MCF 10A (cell line): ENCODE measurements at regions not wholly inside any gene's neighbourhood (a gene's known extent, or its start where the extent isn't known, plus 50 kb on each side); places are given as distances from the start of the nearest gene placed in this dataset.

Experiments
- BruUV-seq: library from RNA; stranded (reverse); fragments of 400-500 nt; replicated peaks from 2 replicates; lab custom pipeline; 2021; lab: Mats Ljungman, UMichigan
- CTCF ChIA-PET: fragments of 300-600 bp; sonication (Branson Sonifier 250); formaldehyde crosslinking; extraction: SDS; loops from one replicate; lab custom pipeline; 2021; ENCODE audit warnings: antibody characterized with exemption, inconsistent platforms; lab: Yijun Ruan, JAX
- POLR2A ChIA-PET: fragments of 300-600, 350-650 bp; sonication (Branson Sonifier 250); formaldehyde crosslinking; extraction: SDS; loops from one replicate; lab custom pipeline; 2020; ENCODE audit warnings: antibody characterized with exemption, inconsistent platforms; lab: Yijun Ruan, JAX
- DNase-seq: peaks from one replicate; pipeline ENCODE4 v3.0.0-alpha.2; 2018; ENCODE audit not compliant: unreplicated experiment
- H3K27ac Mint-ChIP-seq: one replicate; pipeline ENCODE4 v1.8.0; 2022; ENCODE audit warnings: mild to moderate bottlenecking, low read depth, mixed read lengths; ENCODE audit not compliant: unreplicated experiment
- H3K27me3 Mint-ChIP-seq: one replicate; pipeline ENCODE4 v1.8.0; 2022; ENCODE audit warnings: mixed read lengths; ENCODE audit not compliant: insufficient read depth, unreplicated experiment
- H3K36me3 Mint-ChIP-seq: one replicate; pipeline ENCODE4 v1.8.0; 2022; ENCODE audit warnings: mild to moderate bottlenecking, moderate library complexity, mixed read lengths; ENCODE audit not compliant: insufficient read depth, unreplicated experiment
- H3K4me1 Mint-ChIP-seq: one replicate; pipeline ENCODE4 v1.8.0; 2022; ENCODE audit warnings: mixed read lengths; ENCODE audit not compliant: insufficient read depth, unreplicated experiment
- H3K4me3 Mint-ChIP-seq: one replicate; pipeline ENCODE4 v1.8.0; 2022; ENCODE audit warnings: mild to moderate bottlenecking, moderate library complexity, mixed read lengths; ENCODE audit not compliant: unreplicated experiment
- H3K9me3 Mint-ChIP-seq: one replicate; pipeline ENCODE4 v1.8.0; 2022; ENCODE audit warnings: mixed read lengths; ENCODE audit not compliant: unreplicated experiment
- intact Hi-C: fragments of 100-400 bp; cut with micrococcal nuclease; formaldehyde crosslinking; loops from 2 replicates; pipeline ENCODE4 v1.14.1; 2022
- TF ChIP-seq, protein P1 (sequence below): fragments of 200-600 bp; IDR thresholded peaks from one replicate; pipeline ENCODE4 v1.8.0; 2022; ENCODE audit warnings: antibody characterized with exemption, mild to moderate bottlenecking; ENCODE audit not compliant: unreplicated experiment

DNA sequence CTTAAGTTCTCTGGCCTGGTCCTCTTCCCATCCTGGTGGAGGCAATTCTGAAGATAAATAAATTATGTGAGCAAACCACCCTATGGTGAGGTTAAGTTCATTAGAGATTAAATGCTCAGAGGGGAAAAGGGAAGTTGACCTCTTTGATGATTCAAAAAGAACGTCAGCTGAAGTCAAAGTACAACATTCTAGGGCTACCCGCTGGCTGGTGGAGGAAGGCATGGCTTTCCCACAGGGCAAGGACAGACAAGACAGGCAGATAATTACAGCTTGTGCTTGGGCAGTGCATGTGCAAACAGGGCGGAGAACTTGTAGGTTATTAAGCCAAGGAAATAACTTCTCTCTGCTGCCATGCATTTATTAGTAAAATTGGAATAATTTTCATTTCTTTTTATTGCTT is 91.0 kb upstream of the SLC24A3 start:
- Mint-ChIP-seq H3K36me3 (no peaks in the 10 kb centered on the region), H3K9me3 (peaks cover 29% of the 10 kb centered on the region), H3K27ac (no peak overlapping the region), H3K4me1 (no peaks in the 10 kb centered on the region), H3K4me3 (no peak overlapping the region), H3K27me3 (no peaks in the 10 kb centered on the region)
- no TSS peak for BruUV-seq
- intact Hi-C loops = no loop called here
- no peak for DNase-seq
- POLR2A ChIA-PET = no interaction called here
- CTCF ChIA-PET = no interaction called here
- TF ChIP-seq, protein P1, sequence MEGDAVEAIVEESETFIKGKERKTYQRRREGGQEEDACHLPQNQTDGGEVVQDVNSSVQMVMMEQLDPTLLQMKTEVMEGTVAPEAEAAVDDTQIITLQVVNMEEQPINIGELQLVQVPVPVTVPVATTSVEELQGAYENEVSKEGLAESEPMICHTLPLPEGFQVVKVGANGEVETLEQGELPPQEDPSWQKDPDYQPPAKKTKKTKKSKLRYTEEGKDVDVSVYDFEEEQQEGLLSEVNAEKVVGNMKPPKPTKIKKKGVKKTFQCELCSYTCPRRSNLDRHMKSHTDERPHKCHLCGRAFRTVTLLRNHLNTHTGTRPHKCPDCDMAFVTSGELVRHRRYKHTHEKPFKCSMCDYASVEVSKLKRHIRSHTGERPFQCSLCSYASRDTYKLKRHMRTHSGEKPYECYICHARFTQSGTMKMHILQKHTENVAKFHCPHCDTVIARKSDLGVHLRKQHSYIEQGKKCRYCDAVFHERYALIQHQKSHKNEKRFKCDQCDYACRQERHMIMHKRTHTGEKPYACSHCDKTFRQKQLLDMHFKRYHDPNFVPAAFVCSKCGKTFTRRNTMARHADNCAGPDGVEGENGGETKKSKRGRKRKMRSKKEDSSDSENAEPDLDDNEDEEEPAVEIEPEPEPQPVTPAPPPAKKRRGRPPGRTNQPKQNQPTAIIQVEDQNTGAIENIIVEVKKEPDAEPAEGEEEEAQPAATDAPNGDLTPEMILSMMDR = no peak

DNA sequence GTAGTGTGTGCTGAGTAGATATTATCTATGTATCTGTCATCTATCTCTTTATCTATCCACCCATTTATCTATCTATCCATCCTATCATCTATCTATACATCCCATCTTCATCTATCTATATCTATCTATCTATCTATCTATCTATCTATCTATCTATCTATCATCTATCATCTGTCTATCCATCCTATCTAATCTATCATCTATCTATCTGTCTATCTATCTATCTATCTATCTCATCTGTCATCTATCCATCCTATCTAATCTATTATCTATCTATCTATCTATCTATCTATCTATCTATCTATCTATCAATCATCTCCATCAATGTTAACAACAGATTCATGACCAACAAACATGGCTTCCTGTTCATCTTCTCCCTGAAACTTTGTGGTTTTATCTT is 90.5 kb upstream of the SLC24A3 start:
- H3K27me3 Mint-ChIP-seq = no peaks in the 10 kb centered on the region
- H3K9me3 Mint-ChIP-seq = peaks cover 25% of the 10 kb centered on the region
- BruUV-seq = no TSS peak
- H3K36me3 Mint-ChIP-seq = no peaks in the 10 kb centered on the region
- ChIA-PET POLR2A (no interaction called here), CTCF (no interaction called here)
- H3K4me1 Mint-ChIP-seq = no peaks in the 10 kb centered on the region
- H3K27ac Mint-ChIP-seq = no peak overlapping the region
- TF ChIP-seq, protein P1 = no peak
- intact Hi-C loops = no loop called here
- no peak overlapping the region for H3K4me3 Mint-ChIP-seq
- no peak for DNase-seq

DNA sequence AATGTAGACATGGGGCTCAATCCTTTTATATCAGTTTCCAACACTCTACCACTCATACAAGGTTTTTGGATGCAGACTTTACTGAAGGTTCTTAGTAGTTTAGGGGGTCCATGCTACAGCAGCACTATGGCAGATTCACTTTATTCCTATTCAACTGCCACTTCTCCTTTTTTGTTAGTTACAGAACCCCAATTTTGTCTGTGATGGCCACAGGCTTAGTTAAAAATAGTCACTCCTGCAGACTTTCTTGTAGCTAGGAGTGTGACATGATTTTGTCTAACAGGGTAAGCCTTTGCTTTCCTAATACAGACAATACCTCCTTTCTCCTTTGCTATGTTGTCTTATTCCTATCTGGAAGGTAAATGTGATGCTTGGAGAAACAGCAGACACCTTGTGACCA is 90.0 kb upstream of the SLC24A3 start:
- TF ChIP-seq, protein P1 = no peak
- no peak overlapping the region for H3K4me3 Mint-ChIP-seq
- no peaks in the 10 kb centered on the region for H3K4me1 Mint-ChIP-seq
- ChIA-PET POLR2A (interaction anchor here (0.6 kb wide), 1 partner anchor 39 kb away, joined by 3 read pairs; no protein-coding TSS in a partner anchor), CTCF (no interaction called here)
- BruUV-seq = no TSS peak
- no peak for DNase-seq
- H3K36me3 Mint-ChIP-seq = no peaks in the 10 kb centered on the region
- no peak overlapping the region for H3K27ac Mint-ChIP-seq
- peaks cover 21% of the 10 kb centered on the region for H3K9me3 Mint-ChIP-seq
- intact Hi-C loops = no loop called here
- H3K27me3 Mint-ChIP-seq = no peaks in the 10 kb centered on the region

DNA sequence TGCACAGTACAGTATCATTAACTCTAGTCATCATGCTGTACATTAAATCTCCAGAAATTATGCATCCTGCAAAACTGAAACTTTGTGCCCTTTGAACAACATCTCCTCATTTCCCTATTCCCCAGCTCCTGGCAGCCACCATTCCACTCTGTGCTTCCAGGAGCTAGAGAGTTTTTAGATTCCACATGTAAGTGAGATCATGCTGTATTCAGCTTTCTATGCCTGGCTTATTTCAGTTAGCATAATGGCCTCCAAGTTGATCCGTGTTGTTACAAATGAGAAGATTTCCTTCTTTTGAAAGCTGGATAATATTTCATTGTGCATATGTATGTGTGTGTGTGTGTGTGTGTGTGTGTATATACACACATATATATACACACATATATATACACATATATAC is 86.9 kb upstream of the SLC24A3 start:
- CTCF ChIA-PET = interaction anchor here (0.7 to 1.5 kb wide), 2 partner anchors 493 to 1016 kb away, joined by 3 to 5 read pairs; no protein-coding TSS in a partner anchor
- Mint-ChIP-seq H3K27me3 (no peaks in the 10 kb centered on the region), H3K27ac (no peak overlapping the region), H3K4me1 (no peaks in the 10 kb centered on the region), H3K9me3 (peaks cover 15% of the 10 kb centered on the region), H3K36me3 (no peaks in the 10 kb centered on the region), H3K4me3 (no peak overlapping the region)
- POLR2A ChIA-PET = no interaction called here
- DNase-seq = no peak
- no TSS peak for BruUV-seq
- TF ChIP-seq, protein P1 = no peak
- intact Hi-C loops = no loop called here
